ENCODE measurements at regions not wholly inside any gene's neighbourhood (a gene's known extent, or its start where the extent isn't known, plus 50 kb on each side); places are given as distances from the start of the nearest gene placed in this dataset.

GRCh38 chr2:128450211-128451024 lies 131.8 kb upstream of the HS6ST1 start:
- no peak for DNase-seq (ENCODE audit: low read depth)

GRCh38 chr2:128451084-128452023 lies 132.7 kb upstream of the HS6ST1 start:
- no peak for DNase-seq (ENCODE audit: low read depth)

GRCh38 chr2:128452024-128452411 lies 133.3 kb upstream of the HS6ST1 start:
- no peak for DNase-seq (ENCODE audit: low read depth)

- DNase-seq (ENCODE audit: low read depth): no peak
These were observed 134.2 kb upstream of the HS6ST1 start for GRCh38 chr2:128452536-128453530.

- no peak for DNase-seq (ENCODE audit: low read depth)
These were observed 136.5 kb upstream of the HS6ST1 start for GRCh38 chr2:128454980-128455720.

GRCh38 chr2:128455721-128456050 lies 137.0 kb upstream of the HS6ST1 start:
- DNase-seq (ENCODE audit: low read depth): no peak

- no peak for DNase-seq (ENCODE audit: low read depth)
These were observed 137.6 kb upstream of the HS6ST1 start for GRCh38 chr2:128456281-128456680.

- DNase-seq (ENCODE audit: low read depth): no peak
These were observed 138.4 kb upstream of the HS6ST1 start for GRCh38 chr2:128457006-128457604.

- no peak for DNase-seq (ENCODE audit: low read depth)
These were observed 139.0 kb upstream of the HS6ST1 start for GRCh38 chr2:128457716-128458115.

- DNase-seq (ENCODE audit: low read depth): no peak
These were observed 139.8 kb upstream of the HS6ST1 start for GRCh38 chr2:128458505-128458904.

- DNase-seq (ENCODE audit: low read depth): no peak
These were observed 145.8 kb upstream of the HS6ST1 start for GRCh38 chr2:128464456-128464855.

- DNase-seq (ENCODE audit: low read depth): no peak
These were observed 146.8 kb upstream of the HS6ST1 start for GRCh38 chr2:128465246-128466170.

- DNase-seq (ENCODE audit: low read depth): no peak
These were observed 147.7 kb upstream of the HS6ST1 start for GRCh38 chr2:128466376-128466775.

GRCh38 chr2:128466776-128467175 lies 148.1 kb upstream of the HS6ST1 start:
- no peak for DNase-seq (ENCODE audit: low read depth)

- DNase-seq (ENCODE audit: low read depth): no peak
These were observed 148.8 kb upstream of the HS6ST1 start for GRCh38 chr2:128467321-128467969.

- no peak for DNase-seq (ENCODE audit: low read depth)
These were observed 149.7 kb upstream of the HS6ST1 start for GRCh38 chr2:128468186-128468920.

- no peak for DNase-seq (ENCODE audit: low read depth)
These were observed 150.5 kb upstream of the HS6ST1 start for GRCh38 chr2:128469203-128469602.

- DNase-seq (ENCODE audit: low read depth): no peak
These were observed 151.2 kb upstream of the HS6ST1 start for GRCh38 chr2:128469875-128470274.

Data from stimulated activated CD8-positive, alpha-beta memory T cell treated with anti-CD3 and anti-CD28 coated beads, Interleukin-4, amount 100 ng/mL, for 24 hours (primary cell).